ENCODE measurements at regions not wholly inside any gene's neighbourhood (a gene's known extent, or its start where the extent isn't known, plus 50 kb on each side); places are given as distances from the start of the nearest gene placed in this dataset.

DNA sequence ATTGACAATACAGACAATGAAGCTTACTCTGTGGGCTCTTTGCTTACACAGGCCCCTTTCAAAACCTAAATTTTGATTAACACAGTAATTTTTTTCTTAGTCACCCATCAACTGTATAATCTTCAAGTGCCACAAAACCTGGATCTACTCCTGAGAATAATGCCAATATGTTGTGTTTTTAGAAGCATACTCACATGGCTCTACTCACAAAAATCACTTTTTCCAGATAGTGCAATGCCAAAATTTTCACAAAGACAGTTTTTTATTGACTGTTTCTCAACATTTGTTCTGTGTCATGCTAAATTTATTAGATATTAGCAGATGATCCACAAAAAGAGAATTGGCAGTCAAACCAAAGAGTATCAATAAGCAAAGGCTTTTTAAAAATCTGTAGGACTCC lies 493.7 kb upstream of the C1orf87 start:
- Histone ChIP-seq H3K4me2 (ENCODE audit: low read depth, low read length, poor library complexity, severe bottlenecking) (no peak overlapping the region), H3K27ac (ENCODE audit: low read length) (no peak overlapping the region), H3K9ac (ENCODE audit: low read length) (no peak overlapping the region), H3K4me3 (ENCODE audit: low read length) (no peak overlapping the region), H3K9me2 (replicated peaks; ENCODE audit: insufficient read depth, low read length) (no peaks in the 10 kb centered on the region), H3K36me3 (ENCODE audit: insufficient read depth, low read length) (no peaks in the 10 kb centered on the region), H3K79me2 (ENCODE audit: low read length) (no peaks in the 10 kb centered on the region), H2AFZ (ENCODE audit: low read length) (no peak overlapping the region), H3K9me3 (ENCODE audit: low read length) (no peaks in the 10 kb centered on the region), H3K4me1 (ENCODE audit: low read length) (no peaks in the 10 kb centered on the region), H4K20me1 (ENCODE audit: insufficient read depth, low read depth, low read length) (no peaks in the 10 kb centered on the region), H3K27me3 (ENCODE audit: low read length) (no peaks in the 10 kb centered on the region)
- DNase-seq = no peak

GRCh38 chr1:60564916-60565750 lies 491.6 kb upstream of the C1orf87 start:
- Histone ChIP-seq H3K4me2 (ENCODE audit: low read depth, low read length, poor library complexity, severe bottlenecking) (no peak overlapping the region), H3K27me3 (ENCODE audit: low read length) (no peaks in the 10 kb centered on the region), H4K20me1 (ENCODE audit: insufficient read depth, low read depth, low read length) (no peaks in the 10 kb centered on the region), H3K9me2 (replicated peaks; ENCODE audit: insufficient read depth, low read length) (no peaks in the 10 kb centered on the region), H3K27ac (ENCODE audit: low read length) (no peak overlapping the region), H3K9ac (ENCODE audit: low read length) (no peak overlapping the region), H3K79me2 (ENCODE audit: low read length) (no peaks in the 10 kb centered on the region), H3K4me1 (ENCODE audit: low read length) (no peaks in the 10 kb centered on the region), H3K4me3 (ENCODE audit: low read length) (no peak overlapping the region), H3K9me3 (ENCODE audit: low read length) (no peaks in the 10 kb centered on the region), H3K36me3 (ENCODE audit: insufficient read depth, low read length) (no peaks in the 10 kb centered on the region), H2AFZ (ENCODE audit: low read length) (no peak overlapping the region)
- DNase-seq = no peak

DNA sequence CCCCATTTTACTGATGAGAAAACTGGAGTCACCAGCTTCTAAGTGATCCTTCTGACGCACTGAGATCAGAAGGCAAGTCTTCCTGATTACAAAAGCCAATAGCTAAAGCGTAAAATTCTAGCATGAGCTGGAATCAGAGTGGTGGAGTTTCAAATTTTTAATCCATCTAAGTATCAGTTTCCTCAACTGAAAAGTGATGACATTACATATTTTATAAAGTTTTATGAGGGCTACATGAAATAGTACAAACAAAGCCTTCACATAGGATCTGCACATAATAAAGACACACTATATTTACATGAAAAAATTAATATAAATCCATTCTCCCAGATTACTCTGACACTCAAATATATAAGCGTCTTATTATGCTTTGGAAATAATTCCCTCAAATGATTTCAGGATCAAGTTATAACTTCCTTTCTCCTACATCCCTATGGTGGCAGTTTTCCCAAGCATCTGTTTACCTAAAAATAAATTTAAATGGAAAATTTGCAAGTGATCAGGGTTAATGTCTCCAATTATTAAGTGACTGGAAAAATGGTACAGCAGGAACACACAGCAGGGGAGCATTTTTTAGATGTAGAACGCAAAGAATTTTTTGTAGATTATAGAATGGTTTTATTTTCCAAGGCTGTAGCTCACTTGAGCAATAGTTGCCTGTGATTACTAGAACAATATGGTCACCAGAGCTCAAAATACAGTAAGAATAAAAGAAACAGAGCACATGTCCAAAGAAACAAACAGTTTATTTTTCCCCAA lies 490.4 kb upstream of the C1orf87 start:
- H3K9ac ChIP-seq (ENCODE audit: low read length) = no peak overlapping the region
- H3K9me3 ChIP-seq (ENCODE audit: low read length) = no peaks in the 10 kb centered on the region
- H3K4me2 ChIP-seq (ENCODE audit: low read depth, low read length, poor library complexity, severe bottlenecking) = no peak overlapping the region
- H2AFZ ChIP-seq (ENCODE audit: low read length) = no peak overlapping the region
- no peak overlapping the region for H3K27ac ChIP-seq (ENCODE audit: low read length)
- no peaks in the 10 kb centered on the region for H3K4me1 ChIP-seq (ENCODE audit: low read length)
- H3K36me3 ChIP-seq (ENCODE audit: insufficient read depth, low read length) = no peaks in the 10 kb centered on the region
- no peaks in the 10 kb centered on the region for H4K20me1 ChIP-seq (ENCODE audit: insufficient read depth, low read depth, low read length)
- H3K9me2 ChIP-seq (replicated peaks; ENCODE audit: insufficient read depth, low read length) = no peaks in the 10 kb centered on the region
- no peaks in the 10 kb centered on the region for H3K27me3 ChIP-seq (ENCODE audit: low read length)
- DNase-seq = no peak
- no peaks in the 10 kb centered on the region for H3K79me2 ChIP-seq (ENCODE audit: low read length)
- no peak overlapping the region for H3K4me3 ChIP-seq (ENCODE audit: low read length)

DNA sequence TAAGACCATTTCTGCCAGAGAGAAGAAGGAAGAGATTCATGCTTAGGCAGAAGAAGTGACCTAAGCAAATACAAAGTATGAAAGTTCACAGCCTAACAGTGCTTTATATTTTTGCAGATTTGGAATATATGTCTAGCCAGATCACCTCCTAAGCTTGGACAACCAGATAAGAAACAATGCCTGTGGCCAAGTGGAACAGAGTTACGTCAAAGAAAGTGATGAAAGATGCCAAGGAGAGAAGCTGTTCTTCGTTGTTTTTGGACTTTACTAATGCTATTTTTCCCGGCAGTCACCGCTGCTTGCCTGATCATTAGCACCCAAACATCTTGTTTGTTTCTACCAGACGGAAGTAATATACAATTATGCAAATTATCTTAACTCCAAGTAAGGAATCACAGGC lies 489.2 kb upstream of the C1orf87 start:
- DNase-seq = no peak

DNA sequence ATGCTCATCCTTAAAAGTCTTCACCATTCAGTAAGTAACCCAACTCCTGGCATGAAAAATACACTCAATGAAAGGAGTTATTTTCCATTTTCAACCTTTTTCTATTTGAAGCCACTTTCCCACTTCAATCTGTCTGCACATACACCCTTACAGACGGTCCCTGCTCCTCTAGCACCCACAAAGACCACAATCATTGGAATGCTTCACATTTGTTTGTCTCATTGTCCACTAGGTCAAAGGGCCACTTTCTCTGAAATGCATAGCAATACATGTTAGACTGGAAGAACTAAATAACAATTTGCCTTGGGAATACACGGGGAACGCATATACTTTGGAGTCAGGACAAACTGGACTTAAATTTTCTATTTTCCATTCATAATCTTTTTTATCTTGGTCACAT lies 487.1 kb upstream of the C1orf87 start:
- Histone ChIP-seq H3K4me3 (ENCODE audit: low read length) (no peak overlapping the region), H3K4me1 (ENCODE audit: low read length) (no peaks in the 10 kb centered on the region), H3K79me2 (ENCODE audit: low read length) (no peaks in the 10 kb centered on the region), H3K9ac (ENCODE audit: low read length) (no peak overlapping the region), H3K9me3 (ENCODE audit: low read length) (no peaks in the 10 kb centered on the region), H2AFZ (ENCODE audit: low read length) (no peak overlapping the region), H3K27me3 (ENCODE audit: low read length) (no peaks in the 10 kb centered on the region), H3K36me3 (ENCODE audit: insufficient read depth, low read length) (no peaks in the 10 kb centered on the region), H4K20me1 (ENCODE audit: insufficient read depth, low read depth, low read length) (no peaks in the 10 kb centered on the region), H3K27ac (ENCODE audit: low read length) (no peak overlapping the region), H3K4me2 (ENCODE audit: low read depth, low read length, poor library complexity, severe bottlenecking) (no peak overlapping the region), H3K9me2 (replicated peaks; ENCODE audit: insufficient read depth, low read length) (no peaks in the 10 kb centered on the region)
- DNase-seq = no peak

More for the DNA sequence above, 489.2 kb upstream of the C1orf87 start:
- Histone ChIP-seq H3K9me3 (ENCODE audit: low read length) (no peaks in the 10 kb centered on the region), H3K79me2 (ENCODE audit: low read length) (no peaks in the 10 kb centered on the region), H2AFZ (ENCODE audit: low read length) (no peak overlapping the region), H3K4me3 (ENCODE audit: low read length) (no peak overlapping the region), H3K9me2 (replicated peaks; ENCODE audit: insufficient read depth, low read length) (no peaks in the 10 kb centered on the region), H3K9ac (ENCODE audit: low read length) (no peak overlapping the region), H4K20me1 (ENCODE audit: insufficient read depth, low read depth, low read length) (no peaks in the 10 kb centered on the region), H3K36me3 (ENCODE audit: insufficient read depth, low read length) (no peaks in the 10 kb centered on the region), H3K4me2 (ENCODE audit: low read depth, low read length, poor library complexity, severe bottlenecking) (no peak overlapping the region), H3K27ac (ENCODE audit: low read length) (no peak overlapping the region), H3K27me3 (ENCODE audit: low read length) (no peaks in the 10 kb centered on the region), H3K4me1 (ENCODE audit: low read length) (no peaks in the 10 kb centered on the region)

DNA sequence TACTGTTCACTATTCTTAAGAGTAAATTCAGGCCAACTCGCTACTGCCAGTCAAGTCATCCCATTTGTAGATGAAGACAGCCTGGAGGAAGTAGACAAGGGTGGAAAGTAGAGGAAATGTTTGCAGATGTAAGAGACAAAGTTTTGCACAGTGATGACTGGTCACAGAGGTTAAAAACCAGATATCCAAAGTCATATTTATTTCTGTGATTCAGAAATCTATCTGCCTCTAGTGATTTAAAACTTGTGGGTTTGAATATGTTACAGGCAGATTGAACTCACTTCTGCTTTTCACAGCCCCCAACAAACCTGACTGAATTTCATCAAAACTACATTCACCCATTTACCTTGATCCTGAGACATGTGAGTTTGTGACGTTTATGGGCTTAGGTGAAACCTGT lies 484.7 kb upstream of the C1orf87 start:
- Histone ChIP-seq H4K20me1 (ENCODE audit: insufficient read depth, low read depth, low read length) (no peaks in the 10 kb centered on the region), H3K4me1 (ENCODE audit: low read length) (no peaks in the 10 kb centered on the region), H3K4me3 (ENCODE audit: low read length) (no peak overlapping the region), H3K27me3 (ENCODE audit: low read length) (no peaks in the 10 kb centered on the region), H3K79me2 (ENCODE audit: low read length) (no peaks in the 10 kb centered on the region), H3K4me2 (ENCODE audit: low read depth, low read length, poor library complexity, severe bottlenecking) (no peak overlapping the region), H2AFZ (ENCODE audit: low read length) (no peak overlapping the region), H3K9me2 (replicated peaks; ENCODE audit: insufficient read depth, low read length) (no peaks in the 10 kb centered on the region), H3K36me3 (ENCODE audit: insufficient read depth, low read length) (no peaks in the 10 kb centered on the region), H3K27ac (ENCODE audit: low read length) (no peak overlapping the region), H3K9ac (ENCODE audit: low read length) (no peak overlapping the region), H3K9me3 (ENCODE audit: low read length) (no peaks in the 10 kb centered on the region)
- DNase-seq = no peak

GRCh38 chr1:60553730-60554129 lies 480.2 kb upstream of the C1orf87 start:
- no peaks in the 10 kb centered on the region for H3K79me2 ChIP-seq (ENCODE audit: low read length)
- H3K4me2 ChIP-seq (ENCODE audit: low read depth, low read length, poor library complexity, severe bottlenecking) = no peak overlapping the region
- no peak overlapping the region for H2AFZ ChIP-seq (ENCODE audit: low read length)
- H4K20me1 ChIP-seq (ENCODE audit: insufficient read depth, low read depth, low read length) = no peaks in the 10 kb centered on the region
- no peaks in the 10 kb centered on the region for H3K27me3 ChIP-seq (ENCODE audit: low read length)
- DNase-seq = no peak
- no peaks in the 10 kb centered on the region for H3K36me3 ChIP-seq (ENCODE audit: insufficient read depth, low read length)
- no peaks in the 10 kb centered on the region for H3K9me3 ChIP-seq (ENCODE audit: low read length)
- no peaks in the 10 kb centered on the region for H3K4me1 ChIP-seq (ENCODE audit: low read length)
- H3K4me3 ChIP-seq (ENCODE audit: low read length) = no peak overlapping the region
- H3K27ac ChIP-seq (ENCODE audit: low read length) = no peak overlapping the region
- no peaks in the 10 kb centered on the region for H3K9me2 ChIP-seq (replicated peaks; ENCODE audit: insufficient read depth, low read length)
- no peak overlapping the region for H3K9ac ChIP-seq (ENCODE audit: low read length)

DNA sequence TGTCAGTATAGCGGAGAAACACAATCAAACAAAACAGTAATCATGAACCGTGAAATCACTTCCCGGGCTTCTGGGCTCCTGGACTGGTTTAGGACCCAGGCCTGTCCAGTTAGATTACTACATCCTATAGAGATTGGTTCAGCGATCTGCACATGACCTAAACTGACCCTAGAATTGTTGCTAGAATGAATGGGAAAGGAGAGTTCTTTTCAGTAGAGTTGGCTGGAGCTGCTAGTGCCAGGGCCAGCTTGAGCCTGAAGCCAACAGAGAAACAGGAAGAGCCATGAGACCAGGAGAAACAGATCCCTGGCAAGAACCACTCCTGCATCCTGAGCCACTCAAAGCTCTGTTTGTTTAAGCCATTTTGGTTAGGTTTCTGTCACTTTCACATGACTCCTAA lies 474.3 kb upstream of the C1orf87 start:
- Histone ChIP-seq H3K79me2 (ENCODE audit: low read length) (no peaks in the 10 kb centered on the region), H3K4me3 (ENCODE audit: low read length) (no peak overlapping the region), H3K27me3 (ENCODE audit: low read length) (no peaks in the 10 kb centered on the region), H3K36me3 (ENCODE audit: insufficient read depth, low read length) (no peaks in the 10 kb centered on the region), H3K4me2 (ENCODE audit: low read depth, low read length, poor library complexity, severe bottlenecking) (no peak overlapping the region), H2AFZ (ENCODE audit: low read length) (no peak overlapping the region), H3K4me1 (ENCODE audit: low read length) (no peaks in the 10 kb centered on the region), H3K9me3 (ENCODE audit: low read length) (no peaks in the 10 kb centered on the region), H3K9ac (ENCODE audit: low read length) (no peak overlapping the region), H3K27ac (ENCODE audit: low read length) (no peak overlapping the region), H4K20me1 (ENCODE audit: insufficient read depth, low read depth, low read length) (no peaks in the 10 kb centered on the region), H3K9me2 (replicated peaks; ENCODE audit: insufficient read depth, low read length) (no peaks in the 10 kb centered on the region; the same call in 1 of the 2 replicates)
- no peak for DNase-seq

All from Karpas-422 (cell line).